ENCODE measurements at regions not wholly inside any gene's neighbourhood (a gene's known extent, or its start where the extent isn't known, plus 50 kb on each side); places are given as distances from the start of the nearest gene placed in this dataset.

GRCh38 chr13:107834281-107834680, 381.1 kb downstream of the LIG4 start:
- Mint-ChIP-seq H3K4me3 (ENCODE audit: unreplicated experiment) (no peak overlapping the region), H3K36me3 (ENCODE audit: low read depth) (no peaks in the 10 kb centered on the region), H3K4me1 (ENCODE audit: low read depth) (peaks cover 11% of the 10 kb centered on the region), H3K9me3 (ENCODE audit: low read depth) (no peaks in the 10 kb centered on the region), H3K27me3 (ENCODE audit: low read depth) (no peaks in the 10 kb centered on the region), H3K27ac (ENCODE audit: unreplicated experiment) (no peak overlapping the region)
- DNase-seq (ENCODE audit: low spot score), result no peak
- no peak for TF ChIP-seq CTCF (IDR thresholded peaks at IDR 0.05)

GRCh38 chr13:107832500-107833100, 382.7 kb downstream of the LIG4 start:
- Mint-ChIP-seq H3K27me3 (ENCODE audit: low read depth) (no peaks in the 10 kb centered on the region), H3K4me3 (ENCODE audit: unreplicated experiment) (no peak overlapping the region), H3K27ac (ENCODE audit: unreplicated experiment) (no peak overlapping the region), H3K36me3 (ENCODE audit: low read depth) (no peaks in the 10 kb centered on the region), H3K4me1 (ENCODE audit: low read depth) (peaks cover 11% of the 10 kb centered on the region), H3K9me3 (ENCODE audit: low read depth) (no peaks in the 10 kb centered on the region)
- no peak for TF ChIP-seq CTCF (IDR thresholded peaks at IDR 0.05)
- DNase-seq (ENCODE audit: low spot score), result no peak

- peaks cover 11% of the 10 kb centered on the region for H3K4me1 Mint-ChIP-seq (ENCODE audit: low read depth)
- no peak for DNase-seq (ENCODE audit: low spot score)
- H3K27me3 Mint-ChIP-seq (ENCODE audit: low read depth), result no peaks in the 10 kb centered on the region
- H3K36me3 Mint-ChIP-seq (ENCODE audit: low read depth), result no peaks in the 10 kb centered on the region
- H3K27ac Mint-ChIP-seq (ENCODE audit: unreplicated experiment), result no peak overlapping the region
- H3K9me3 Mint-ChIP-seq (ENCODE audit: low read depth), result no peaks in the 10 kb centered on the region
- TF ChIP-seq CTCF (IDR thresholded peaks at IDR 0.05), result no peak
- H3K4me3 Mint-ChIP-seq (ENCODE audit: unreplicated experiment), result no peak overlapping the region
These were observed 384.5 kb downstream of the LIG4 start for GRCh38 chr13:107830804-107831203.

GRCh38 chr13:107827840-107828549, 387.3 kb downstream of the LIG4 start:
- H3K27ac Mint-ChIP-seq (ENCODE audit: unreplicated experiment), result no peak overlapping the region
- H3K4me3 Mint-ChIP-seq (ENCODE audit: unreplicated experiment), result no peak overlapping the region
- no peak for DNase-seq (ENCODE audit: low spot score)
- no peaks in the 10 kb centered on the region for H3K36me3 Mint-ChIP-seq (ENCODE audit: low read depth)
- no peaks in the 10 kb centered on the region for H3K4me1 Mint-ChIP-seq (ENCODE audit: low read depth)
- no peaks in the 10 kb centered on the region for H3K27me3 Mint-ChIP-seq (ENCODE audit: low read depth)
- H3K9me3 Mint-ChIP-seq (ENCODE audit: low read depth), result no peaks in the 10 kb centered on the region
- TF ChIP-seq CTCF (IDR thresholded peaks at IDR 0.05), result no peak

GRCh38 chr13:107824635-107825034, 390.7 kb downstream of the LIG4 start:
- no peaks in the 10 kb centered on the region for H3K27me3 Mint-ChIP-seq (ENCODE audit: low read depth)
- no peaks in the 10 kb centered on the region for H3K36me3 Mint-ChIP-seq (ENCODE audit: low read depth)
- no peaks in the 10 kb centered on the region for H3K9me3 Mint-ChIP-seq (ENCODE audit: low read depth)
- DNase-seq (ENCODE audit: low spot score), result no peak
- no peak overlapping the region for H3K4me3 Mint-ChIP-seq (ENCODE audit: unreplicated experiment)
- no peaks in the 10 kb centered on the region for H3K4me1 Mint-ChIP-seq (ENCODE audit: low read depth)
- no peak overlapping the region for H3K27ac Mint-ChIP-seq (ENCODE audit: unreplicated experiment)
- TF ChIP-seq CTCF (IDR thresholded peaks at IDR 0.05), result no peak

Data from chondrocyte (in vitro differentiated cells).